NCI-H2081 (cell line): ENCODE measurements at regions not wholly inside any gene's neighbourhood (a gene's known extent, or its start where the extent isn't known, plus 50 kb on each side); places are given as distances from the start of the nearest gene placed in this dataset.

Experiments
- DNase-seq, 2 experiments: peaks; one replicate each; lab custom pipeline; 2025; lab: John Stamatoyannopoulos, UW

- DNase-seq: no peak
Measured at GRCh38 chr3:180829409-180830405, 82.8 kb upstream of the FXR1 start.

GRCh38 chr3:180835501-180835900 is 77.0 kb upstream of the FXR1 start:
- no peak for DNase-seq

- no peak for DNase-seq
Measured at GRCh38 chr3:180836766-180837165, 75.7 kb upstream of the FXR1 start.

- no peak for DNase-seq
Measured at GRCh38 chr3:180854887-180855286, 57.6 kb upstream of the FXR1 start.

GRCh38 chr3:180855364-180855763 is 57.1 kb upstream of the FXR1 start:
- DNase-seq: peak in 1 of 2 experiments; percentile 52

- no peak for DNase-seq
Measured at GRCh38 chr3:180855956-180856355, 56.5 kb upstream of the FXR1 start.

- DNase-seq: no peak
Measured at GRCh38 chr3:180860180-180860858, 52.2 kb upstream of the FXR1 start.
